CD4-positive, CD25-positive, alpha-beta regulatory T cell (primary cell): ENCODE measurements at regions not wholly inside any gene's neighbourhood (a gene's known extent, or its start where the extent isn't known, plus 50 kb on each side); places are given as distances from the start of the nearest gene placed in this dataset.

Experiments used
- ATAC-seq, 2 donors: fragments of 150-1000 bp; cut with Tn5 transposase; one replicate each; pipeline ENCODE4 v1.10.0; 2021; ENCODE audit warnings: low read depth in 2 of 2, moderate number of reproducible peaks in 2 of 2, moderate library complexity in 1 of 2
- DNase-seq, 3 donors: peaks; one replicate each; pipeline versions ENCODE4 v3.0.0 to v3.0.0-alpha.2; 2012 to 2022; ENCODE audit warnings: mixed read lengths in 1 of 3
- H3K27ac ChIP-seq: one replicate; pipeline ENCODE4 v1.7.0; 2013; ENCODE audit warnings: mild to moderate bottlenecking, low read length; ENCODE audit not compliant: insufficient read depth, poor library complexity, severe bottlenecking
- H3K27me3 ChIP-seq: one replicate; pipeline ENCODE4 v1.7.0; 2013; ENCODE audit warnings: low read length; ENCODE audit not compliant: control insufficient read depth, insufficient read depth
- H3K36me3 ChIP-seq: one replicate; pipeline ENCODE4 v1.7.0; 2013; ENCODE audit warnings: mild to moderate bottlenecking, low read length, moderate library complexity; ENCODE audit not compliant: control insufficient read depth, insufficient read depth
- H3K4me1 ChIP-seq: 2 replicates; pipeline ENCODE4 v1.7.0; 2013; ENCODE audit warnings: mild to moderate bottlenecking, low read length; ENCODE audit not compliant: insufficient read depth, control insufficient read depth, poor library complexity, severe bottlenecking
- H3K4me3 ChIP-seq: one replicate; pipeline ENCODE4 v1.7.0; 2013; ENCODE audit warnings: low read depth, mild to moderate bottlenecking, low read length, moderate library complexity
- H3K9me3 ChIP-seq, 2 experiments: 1 replicate in 1 of 2; 2 replicates in 1 of 2; pipeline ENCODE4 v1.7.0; 2013; ENCODE audit warnings: low read length in 2 of 2, mild to moderate bottlenecking in 1 of 2, moderate library complexity in 1 of 2; ENCODE audit not compliant: control insufficient read depth in 2 of 2
- H3K27ac Mint-ChIP-seq, 3 donors: one replicate each; pipeline ENCODE4 v1.8.0; 2020 to 2022; ENCODE audit warnings: mild to moderate bottlenecking in 3 of 3, mixed read lengths in 3 of 3, moderate library complexity in 2 of 3
- H3K27me3 Mint-ChIP-seq: one replicate; pipeline ENCODE4 v1.8.0; 2022; ENCODE audit warnings: mild to moderate bottlenecking, mixed read lengths
- H3K36me3 Mint-ChIP-seq: one replicate; pipeline ENCODE4 v1.8.0; 2020; ENCODE audit warnings: mixed read lengths
- H3K4me1 Mint-ChIP-seq, 4 donors: one replicate each; pipeline ENCODE4 v1.8.0; 2020 to 2022; ENCODE audit warnings: mixed read lengths in 4 of 4, mild to moderate bottlenecking in 1 of 4
- H3K4me3 Mint-ChIP-seq, 4 donors: one replicate each; pipeline ENCODE4 v1.8.0; 2020 to 2022; ENCODE audit warnings: mild to moderate bottlenecking in 4 of 4, mixed read lengths in 4 of 4, moderate library complexity in 3 of 4
- H3K9me3 Mint-ChIP-seq, 7 donors: one replicate each; pipeline ENCODE4 v1.8.0; 2020 to 2022; ENCODE audit warnings: mixed read lengths in 7 of 7, mild to moderate bottlenecking in 3 of 7, moderate library complexity in 2 of 7

GRCh38 chr10:21184216-21184615 lies 287.1 kb upstream of the NEBL start:
- Mint-ChIP-seq H3K4me3 (no peak overlapping the region), H3K9me3 (peaks cover 0 to 11% (median 3%) of the 10 kb centered on the region in 7 donors), H3K4me1 (no peaks in the 10 kb centered on the region), H3K27ac (no peak overlapping the region), H3K27me3 (peaks cover 4% of the 10 kb centered on the region), H3K36me3 (peaks cover 3% of the 10 kb centered on the region)
- DNase-seq (no peak), ATAC-seq (no peak)
- Histone ChIP-seq H3K4me3 (no peak overlapping the region), H3K4me1 (no peaks in the 10 kb centered on the region), H3K27me3 (no peaks in the 10 kb centered on the region), H3K9me3 (no peaks in the 10 kb centered on the region), H3K27ac (no peak overlapping the region), H3K36me3 (no peaks in the 10 kb centered on the region)

DNA sequence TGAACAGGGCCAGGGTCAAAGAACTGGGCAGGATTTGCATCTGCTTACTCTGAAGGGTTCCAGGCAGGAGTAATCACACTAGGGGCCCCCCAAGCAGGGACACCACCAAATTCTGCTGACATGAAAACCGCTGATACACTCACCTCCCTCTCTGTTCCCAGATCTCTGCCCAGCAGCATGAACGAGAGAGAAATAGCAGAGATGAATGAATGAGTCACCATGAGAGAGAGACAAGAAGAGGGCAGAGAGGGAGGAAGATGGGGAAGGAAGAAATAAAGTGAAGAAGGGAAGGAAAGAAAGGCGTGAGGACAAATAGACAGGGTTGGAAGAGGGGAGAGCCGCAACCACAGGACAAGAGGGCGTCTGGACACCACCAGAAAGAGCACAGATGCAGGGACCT lies 285.9 kb upstream of the NEBL start:
- no peak overlapping the region for H3K4me3 Mint-ChIP-seq
- no peak overlapping the region for H3K4me3 ChIP-seq
- H3K9me3 Mint-ChIP-seq = peaks cover 0 to 11% (median 3%) of the 10 kb centered on the region in 7 donors
- no peak overlapping the region for H3K27ac Mint-ChIP-seq
- H3K9me3 ChIP-seq = no peaks in the 10 kb centered on the region
- no peaks in the 10 kb centered on the region for H3K4me1 Mint-ChIP-seq
- H3K27me3 ChIP-seq = no peaks in the 10 kb centered on the region
- ATAC-seq = no peak
- no peaks in the 10 kb centered on the region for H3K36me3 Mint-ChIP-seq
- H3K4me1 ChIP-seq = no peaks in the 10 kb centered on the region
- peaks cover 4% of the 10 kb centered on the region for H3K27me3 Mint-ChIP-seq
- H3K36me3 ChIP-seq = no peaks in the 10 kb centered on the region
- no peak for DNase-seq
- H3K27ac ChIP-seq = no peak overlapping the region

DNA sequence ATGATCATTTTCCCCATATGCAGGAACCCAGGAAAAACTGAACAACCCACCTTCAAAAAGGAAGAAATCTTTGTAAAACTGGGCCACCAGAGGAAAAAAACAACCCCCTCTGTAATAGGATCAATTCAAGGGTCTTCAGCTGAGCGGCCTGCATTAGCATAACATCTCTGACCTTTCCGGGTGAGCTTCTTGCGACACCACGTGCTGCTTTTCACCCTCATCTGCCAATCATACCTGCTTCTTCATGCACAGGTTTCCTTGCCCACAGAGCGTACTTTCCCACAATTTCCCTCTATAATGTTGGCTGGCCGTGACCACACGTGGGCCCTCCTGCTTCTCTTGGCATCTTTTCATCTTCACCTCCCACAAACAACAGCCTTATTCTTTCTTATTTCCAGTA lies 284.3 kb upstream of the NEBL start:
- no peaks in the 10 kb centered on the region for H3K36me3 Mint-ChIP-seq
- no peaks in the 10 kb centered on the region for H3K9me3 ChIP-seq
- DNase-seq (no peak), ATAC-seq (no peak)
- H3K36me3 ChIP-seq = no peaks in the 10 kb centered on the region
- peaks cover 4% of the 10 kb centered on the region for H3K27me3 ChIP-seq
- no peak overlapping the region for H3K27ac ChIP-seq
- H3K27me3 Mint-ChIP-seq = peaks cover 17% of the 10 kb centered on the region
- H3K4me1 ChIP-seq = no peaks in the 10 kb centered on the region
- H3K27ac Mint-ChIP-seq = no peak overlapping the region
- peaks cover 0 to 11% (median 3%) of the 10 kb centered on the region in 7 donors for H3K9me3 Mint-ChIP-seq
- no peak overlapping the region for H3K4me3 Mint-ChIP-seq
- H3K4me3 ChIP-seq = no peak overlapping the region
- H3K4me1 Mint-ChIP-seq = no peaks in the 10 kb centered on the region

DNA sequence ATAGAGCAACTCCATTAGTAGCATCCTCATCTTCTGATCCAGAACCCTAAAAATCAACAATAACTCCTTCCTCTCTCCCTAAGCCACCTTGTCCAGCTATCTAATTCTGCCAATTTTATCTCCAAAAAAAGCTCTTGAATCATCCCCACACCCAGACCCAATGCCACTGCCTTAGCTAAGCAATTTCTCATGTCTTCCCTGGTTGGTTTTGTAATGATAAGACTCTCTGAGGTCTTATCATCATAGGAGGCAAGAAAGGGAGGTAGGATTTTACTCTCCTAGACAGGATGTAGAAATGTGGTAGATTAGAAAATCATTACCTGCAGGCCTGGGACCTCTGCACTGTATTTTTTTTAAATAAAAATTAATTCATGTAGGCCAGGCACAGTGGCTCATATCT lies 283.5 kb upstream of the NEBL start:
- H3K27me3 ChIP-seq = peaks cover 6% of the 10 kb centered on the region

DNA sequence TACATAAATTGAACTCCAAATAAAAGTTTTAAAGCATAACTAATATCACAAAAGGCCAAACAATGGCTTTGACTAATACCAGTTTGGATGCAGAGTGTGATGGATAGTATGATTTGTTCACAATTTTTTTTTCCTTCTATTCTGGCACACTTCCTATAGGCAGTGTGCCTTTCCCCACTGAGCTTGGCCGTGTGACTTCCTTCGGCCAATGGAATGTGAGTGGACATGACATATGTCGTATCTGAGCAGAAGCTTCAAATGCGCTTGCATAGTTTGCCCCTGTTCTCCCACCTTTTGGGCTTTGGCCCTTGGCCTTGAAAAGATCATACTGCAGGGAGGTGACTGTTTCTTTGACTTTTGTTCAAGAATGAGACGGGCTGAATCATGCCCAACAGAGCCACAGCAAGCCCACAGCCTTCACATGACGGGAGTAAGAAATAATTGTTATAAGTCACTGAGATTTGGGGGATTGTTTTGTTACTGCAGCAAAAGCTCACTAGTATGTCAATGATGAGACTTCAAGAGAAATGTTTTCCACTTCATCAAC lies 279.9 kb upstream of the NEBL start:
- H3K27me3 Mint-ChIP-seq = peaks cover 46% of the 10 kb centered on the region
- H3K36me3 Mint-ChIP-seq = no peaks in the 10 kb centered on the region

More for the DNA sequence above, 283.5 kb upstream of the NEBL start:
- Mint-ChIP-seq H3K4me3 (peak overlapping the region in 1 of 4 donors; percentile 91), H3K27ac (no peak overlapping the region), H3K27me3 (peaks cover 25% of the 10 kb centered on the region), H3K36me3 (no peaks in the 10 kb centered on the region), H3K4me1 (no peaks in the 10 kb centered on the region), H3K9me3 (peaks cover 0 to 11% (median 3%) of the 10 kb centered on the region in 7 donors)
- Histone ChIP-seq H3K27ac (no peak overlapping the region), H3K9me3 (no peaks in the 10 kb centered on the region), H3K36me3 (no peaks in the 10 kb centered on the region), H3K4me3 (no peak overlapping the region), H3K4me1 (no peaks in the 10 kb centered on the region)
- DNase-seq (no peak), ATAC-seq (no peak)

DNA sequence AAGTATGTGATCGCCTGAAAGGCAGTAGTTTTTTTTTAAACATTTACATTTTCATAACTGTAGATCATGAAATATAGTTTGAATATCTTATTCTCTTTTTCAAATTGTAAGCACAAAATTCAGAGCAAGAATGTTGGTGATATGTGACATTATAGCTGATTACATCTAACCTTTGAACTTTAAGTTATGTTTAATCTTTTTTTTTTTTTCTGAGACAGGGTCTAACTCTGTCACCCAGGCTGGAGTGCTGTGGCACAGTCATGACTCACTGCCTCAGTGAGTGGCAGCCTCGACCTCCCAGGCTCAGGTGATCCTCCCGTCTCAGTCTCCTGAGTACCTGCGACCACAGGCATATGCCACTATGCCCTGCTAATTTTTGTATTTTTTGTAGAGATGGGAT lies 278.7 kb upstream of the NEBL start:
- no peak for ATAC-seq
- H3K9me3 Mint-ChIP-seq = peaks cover 0 to 11% (median 4%) of the 10 kb centered on the region in 7 donors

More for the DNA sequence above, 279.9 kb upstream of the NEBL start:
- H3K27ac ChIP-seq = no peak overlapping the region
- no peaks in the 10 kb centered on the region for H3K4me1 ChIP-seq
- DNase-seq = no peak
- H3K27ac Mint-ChIP-seq = no peak overlapping the region
- ATAC-seq = no peak
- H3K4me1 Mint-ChIP-seq = peaks cover 0 to 21% (median 7%) of the 10 kb centered on the region in 4 donors
- peaks cover 0 to 11% (median 3%) of the 10 kb centered on the region in 7 donors for H3K9me3 Mint-ChIP-seq
- H3K27me3 ChIP-seq = peaks cover 18% of the 10 kb centered on the region
- H3K36me3 ChIP-seq = no peaks in the 10 kb centered on the region
- no peak overlapping the region for H3K4me3 Mint-ChIP-seq
- H3K9me3 ChIP-seq = no peaks in the 10 kb centered on the region
- no peak overlapping the region for H3K4me3 ChIP-seq

DNA sequence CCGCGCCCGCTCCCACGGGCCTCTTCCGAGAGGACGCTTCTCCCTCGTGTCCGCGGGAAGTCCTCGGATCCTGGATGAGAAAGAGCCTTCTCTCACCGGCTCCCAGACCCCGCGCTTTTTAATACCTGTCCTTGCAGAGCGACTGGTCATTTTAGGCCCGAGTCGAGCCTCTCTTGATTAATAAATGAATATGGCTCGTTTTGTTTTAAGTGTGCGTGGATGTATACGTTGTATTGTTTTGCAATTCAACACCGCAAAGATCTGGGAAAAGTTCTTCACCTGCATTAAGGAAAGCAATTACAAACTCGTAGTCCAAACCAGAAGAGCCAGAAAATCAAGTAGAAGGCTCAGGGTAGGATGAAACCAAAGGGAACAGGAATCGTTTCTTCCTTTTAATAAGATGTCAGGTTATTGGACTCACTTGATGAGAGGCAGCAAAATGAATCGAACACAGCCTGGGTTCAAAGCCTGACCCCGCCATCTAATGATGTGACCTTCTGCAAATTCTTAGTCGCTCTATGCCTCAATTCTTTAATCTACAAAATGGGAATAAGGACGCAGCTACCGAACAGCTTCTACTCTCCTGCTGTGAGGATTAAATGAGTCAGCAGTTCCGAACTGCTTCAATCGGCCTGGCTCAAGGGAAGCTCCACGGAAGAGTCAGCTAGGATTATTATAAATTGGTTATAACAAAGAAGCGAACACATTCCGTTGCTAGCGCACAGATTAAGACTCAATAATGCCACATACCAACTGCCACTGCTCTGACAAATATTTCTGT lies 277.8 kb upstream of the NEBL start:
- Histone ChIP-seq H3K4me1 (no peaks in the 10 kb centered on the region), H3K36me3 (no peaks in the 10 kb centered on the region), H3K4me3 (no peak overlapping the region), H3K27ac (no peak overlapping the region), H3K27me3 (peaks cover 21% of the 10 kb centered on the region), H3K9me3 (no peaks in the 10 kb centered on the region)
- Mint-ChIP-seq H3K27ac (no peak overlapping the region), H3K27me3 (peaks cover 51% of the 10 kb centered on the region), H3K4me1 (peaks cover 0 to 22% (median 9%) of the 10 kb centered on the region in 4 donors), H3K9me3 (peaks cover 0 to 5% (median 0%) of the 10 kb centered on the region in 7 donors), H3K4me3 (peak overlapping the region in 2 of 4 donors; percentile 55 to 74), H3K36me3 (no peaks in the 10 kb centered on the region)
- DNase-seq = no peak
- no peak for ATAC-seq

More for the DNA sequence above, 278.7 kb upstream of the NEBL start:
- Mint-ChIP-seq H3K27ac (no peak overlapping the region), H3K4me1 (peaks cover 0 to 22% (median 9%) of the 10 kb centered on the region in 4 donors), H3K36me3 (no peaks in the 10 kb centered on the region), H3K4me3 (no peak overlapping the region), H3K27me3 (peaks cover 54% of the 10 kb centered on the region)
- peaks cover 21% of the 10 kb centered on the region for H3K27me3 ChIP-seq
- H3K9me3 ChIP-seq = no peaks in the 10 kb centered on the region
- no peak overlapping the region for H3K4me3 ChIP-seq
- H3K36me3 ChIP-seq = no peaks in the 10 kb centered on the region
- H3K4me1 ChIP-seq = no peaks in the 10 kb centered on the region
- no peak overlapping the region for H3K27ac ChIP-seq
- no peak for DNase-seq
